Lower leg skin (tissue), 3 donors: ENCODE measurements at regions not wholly inside any gene's neighbourhood (a gene's known extent, or its start where the extent isn't known, plus 50 kb on each side); places are given as distances from the start of the nearest gene placed in this dataset.

Source experiments
- CTCF ChIP-seq, 3 donors: fragments of 450-650 bp; IDR thresholded peaks; one replicate each; pipeline ENCODE4 v1.5.1; 2016; ENCODE audit warnings: antibody characterized with exemption in 3 of 3, mild to moderate bottlenecking in 3 of 3, moderate library complexity in 2 of 3
- POLR2A ChIP-seq, 2 donors: fragments of 450-650 bp; IDR thresholded peaks; one replicate each; pipeline ENCODE4 v1.6.1; 2016 to 2017; ENCODE audit warnings: antibody characterized with exemption in 2 of 2, mild to moderate bottlenecking in 1 of 2, moderate library complexity in 1 of 2

- TF ChIP-seq POLR2A (IDR thresholded peaks at IDR 0.05) (no peak), CTCF (IDR thresholded peaks at IDR 0.05) (no peak)
Measured at GRCh38 chr13:47277774-47278173, 380.9 kb upstream of the HTR2A start.
